K562 (cell line): ENCODE measurements at regions not wholly inside any gene's neighbourhood (a gene's known extent, or its start where the extent isn't known, plus 50 kb on each side); places are given as distances from the start of the nearest gene placed in this dataset.

ENCODE experiments used
- ATAC-seq: fragments of 200-7000 bp; cut with Tn5 transposase; 3 replicates; pipeline ENCODE4 v1.9.1; 2020; ENCODE audit warnings: moderate library complexity
- BruUV-seq: library from RNA; stranded (reverse); fragments of 400-500 nt; replicated peaks from 2 replicates; lab custom pipeline; 2021; lab: Mats Ljungman, UMichigan
- CTCF ChIA-PET: fragments of 300-600 bp; formaldehyde crosslinking; extraction: SDS; loops from one replicate; lab custom pipeline; 2021; ENCODE audit warnings: low intra/inter-chr PET ratio; lab: Yijun Ruan, JAX
- POLR2A ChIA-PET: fragments of 300-600, 350-650 bp; sonication (Branson Sonifier 250); formaldehyde crosslinking; extraction: SDS; loops from one replicate; lab custom pipeline; 2021; ENCODE audit warnings: antibody characterized with exemption, inconsistent platforms; lab: Yijun Ruan, JAX
- DNase-seq, 4 experiments: peaks; one replicate each; pipeline versions ENCODE4 v3.0.0 to v3.0.0-alpha.2; 2011 to 2018; ENCODE audit warnings: low spot score in 3 of 4, mixed read lengths in 3 of 4; ENCODE audit errors: extremely low read depth in 1 of 4
- FAIRE-seq: peaks from 2 replicates; lab custom pipeline; 2011; peaks lifted over from hg19 to GRCh38; lab: Jason Lieb, UNC
- H2AFZ ChIP-seq: 2 replicates; pipeline ENCODE4 v1.6.0; 2011; ENCODE audit warnings: low read depth, low read length, control low read depth, inconsistent platforms
- H3K27ac ChIP-seq: fragments of 200-600 bp; 3 replicates; pipeline ENCODE4 v1.8.0; 2011; ENCODE audit warnings: low read depth, mild to moderate bottlenecking, control low read depth, inconsistent platforms, low read length, moderate library complexity, mixed read lengths; ENCODE audit errors: extremely low read depth
- H3K27me3 ChIP-seq, 2 experiments: fragments of 300-600 bp in 1 of 2; 2 replicates in 1 of 2; 3 replicates in 1 of 2; pipeline versions ENCODE4 v1.6.0 to v1.8.0; 2011; ENCODE audit warnings: inconsistent platforms in 2 of 2, low read length in 2 of 2, mild to moderate bottlenecking in 1 of 2, mixed read lengths in 1 of 2, moderate library complexity in 1 of 2; ENCODE audit not compliant: control insufficient read depth in 2 of 2, insufficient read depth in 2 of 2
- H3K36me3 ChIP-seq: fragments of 300-600 bp; 3 replicates; pipeline ENCODE4 v1.8.0; 2011; ENCODE audit warnings: mild to moderate bottlenecking, low read length, inconsistent platforms; ENCODE audit not compliant: control insufficient read depth, insufficient read depth
- H3K4me1 ChIP-seq, 2 experiments: fragments of 200-600 bp in 1 of 2; replicated peaks in 1 of 2; 2 replicates in 1 of 2; 3 replicates in 1 of 2; pipeline versions ENCODE4 v1.5.1 to v1.8.0; 2011; ENCODE audit warnings: inconsistent platforms in 2 of 2, low read length in 2 of 2, mild to moderate bottlenecking in 1 of 2, mixed read lengths in 1 of 2, moderate library complexity in 1 of 2; ENCODE audit not compliant: control insufficient read depth in 2 of 2, insufficient read depth in 2 of 2
- H3K4me2 ChIP-seq: 2 replicates; pipeline ENCODE4 v1.6.1; 2011; ENCODE audit warnings: low read length, control low read depth, inconsistent platforms, mixed read lengths; ENCODE audit not compliant: insufficient read depth
- H3K4me3 ChIP-seq: fragments of 200-600 bp; sonication (generic), shearing (Covaris generic); 2 replicates; pipeline ENCODE4 v1.5.1; 2016; ENCODE audit warnings: control low read depth, inconsistent platforms
- H3K79me2 ChIP-seq: fragments of 200-600 bp; 3 replicates; pipeline ENCODE4 v1.8.0; 2011; ENCODE audit warnings: low read length, inconsistent platforms; ENCODE audit not compliant: control insufficient read depth, insufficient read depth
- H3K9ac ChIP-seq, 2 experiments: 2 replicates each; pipeline versions ENCODE4 v1.6.0 to v1.6.1; 2011; ENCODE audit warnings: low read depth in 2 of 2, low read length in 2 of 2, control low read depth in 1 of 2, inconsistent platforms in 1 of 2, mild to moderate bottlenecking in 1 of 2, mixed read lengths in 1 of 2; ENCODE audit not compliant: insufficient read depth in 1 of 2
- H3K9me1 ChIP-seq: one replicate; pipeline ENCODE4 v1.6.0; 2011; ENCODE audit warnings: inconsistent platforms, mild to moderate bottlenecking, low read length, moderate library complexity; ENCODE audit not compliant: control insufficient read depth, insufficient read depth
- H3K9me3 ChIP-seq: replicated peaks from 2 replicates; pipeline ENCODE4 v1.5.1; 2011; ENCODE audit warnings: low read depth, low read length, inconsistent platforms; ENCODE audit not compliant: control insufficient read depth, insufficient read depth
- H4K20me1 ChIP-seq: replicated peaks from 2 replicates; pipeline ENCODE4 v1.6.1; 2011; ENCODE audit warnings: low read length, inconsistent platforms, mixed read lengths; ENCODE audit not compliant: control insufficient read depth, insufficient read depth
- E2F8 ChIP-seq: fragments of 450-650 bp; IDR thresholded peaks from 2 replicates; pipeline ENCODE4 v1.7.1; 2018; ENCODE audit warnings: mild to moderate bottlenecking, low read depth; ENCODE audit not compliant: partially characterized antibody
- GABPB1 ChIP-seq: sonication (generic); formaldehyde crosslinking; IDR thresholded peaks from 2 replicates; pipeline ENCODE4 v1.8.0; 2022; ENCODE audit warnings: mild to moderate bottlenecking, missing genetic modification reagents
- GATAD2A ChIP-seq: fragments of 450-650 bp; IDR thresholded peaks from 2 replicates; pipeline ENCODE4 v1.6.1; 2017
- HEY1 ChIP-seq: fragments of 250-450 bp; sonication (Bioruptor Pico); IDR thresholded peaks from 2 replicates; pipeline ENCODE4 v1.5.0; 2020; ENCODE audit warnings: mild to moderate bottlenecking, moderate library complexity, borderline replicate concordance
- RAD21 ChIP-seq, 2 experiments: fragments of 250-450 bp in 1 of 2; fragments of 450-650 bp in 1 of 2; sonication (Bioruptor Pico) in 1 of 2; formaldehyde crosslinking in 1 of 2; IDR thresholded peaks in 1 of 2; conservative IDR thresholded peaks in 1 of 2; 2 replicates each; pipeline versions ENCODE4 v1.4.0 to v1.8.0; 2020 to 2022; ENCODE audit warnings: mild to moderate bottlenecking in 2 of 2, moderate library complexity in 1 of 2
- ZC3H4 ChIP-seq: sonication (generic); formaldehyde crosslinking; IDR thresholded peaks from 2 replicates; pipeline ENCODE4 v1.9.0; 2021; ENCODE audit warnings: missing genetic modification reagents, borderline replicate concordance
- ZNF239 ChIP-seq: fragments of 250-450 bp; sonication (Bioruptor Pico); IDR thresholded peaks from 2 replicates; pipeline ENCODE4 v1.4.0; 2020; ENCODE audit warnings: mild to moderate bottlenecking
- in situ Hi-C: fragments of 300-500 bp; cut with MboI; formaldehyde crosslinking; loops from 4 replicates; pipeline ENCODE4 v1.15.0; 2018; ENCODE audit warnings: inconsistent platforms, mixed read lengths
- intact Hi-C: fragments of 100-400 bp; cut with micrococcal nuclease; formaldehyde crosslinking; loops from 2 replicates; pipeline ENCODE4 v1.14.2; 2022
- TF ChIP-seq, protein P1 (sequence below): fragments of 250-450 bp; sonication (Bioruptor Pico); IDR thresholded peaks from 2 replicates; pipeline ENCODE4 v1.5.0; 2021

DNA sequence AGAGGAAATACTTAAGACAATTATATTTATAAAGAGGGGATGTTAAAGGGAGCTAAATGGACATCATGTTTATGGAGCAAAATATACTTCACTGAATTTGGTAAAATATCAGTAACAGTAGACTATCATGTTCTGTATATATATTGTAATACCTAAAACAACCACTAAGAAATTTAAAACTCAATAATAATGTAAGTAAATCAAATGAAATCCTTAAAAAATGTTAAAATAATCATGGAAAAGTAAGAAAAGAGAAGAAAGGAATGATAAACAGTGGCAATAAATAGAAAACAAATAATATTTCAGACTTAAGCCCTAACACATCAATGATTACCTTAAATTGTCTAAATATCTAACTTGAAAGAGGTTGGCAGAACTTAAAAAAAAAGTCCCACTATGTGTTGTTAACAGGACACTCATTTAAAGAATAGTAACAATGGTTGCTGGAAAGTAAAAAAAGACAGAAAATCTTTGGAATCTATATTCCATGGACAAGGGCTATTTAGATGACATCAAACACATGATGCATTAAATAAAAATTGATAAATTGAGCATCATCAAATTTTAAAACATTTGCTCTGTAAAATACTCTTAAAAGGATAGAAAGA, 842.2 kb upstream of the MAP3K7 start:
- DNase-seq (no peak), ATAC-seq (no peak), FAIRE-seq (no peak)
- no peaks in the 10 kb centered on the region for H3K4me1 ChIP-seq
- no peaks in the 10 kb centered on the region for H3K79me2 ChIP-seq
- no peak overlapping the region for H3K4me2 ChIP-seq
- in situ Hi-C loops (no loop called here), intact Hi-C loops (no loop called here)
- no peak overlapping the region for H2AFZ ChIP-seq
- no peaks in the 10 kb centered on the region for H3K9me1 ChIP-seq
- H3K4me3 ChIP-seq = no peak overlapping the region
- no peak overlapping the region for H3K9ac ChIP-seq
- ChIA-PET POLR2A (no interaction called here), CTCF (no interaction called here)
- H3K36me3 ChIP-seq = no peaks in the 10 kb centered on the region
- no peak overlapping the region for H3K27ac ChIP-seq
- no peaks in the 10 kb centered on the region for H3K27me3 ChIP-seq
- no peaks in the 10 kb centered on the region for H4K20me1 ChIP-seq
- BruUV-seq = no TSS peak
- TF ChIP-seq ZC3H4 (CRISPR knock-in tag) (no peak), E2F8 (no peak), RAD21 (CRISPR knock-in tag; conservative IDR thresholded peaks at IDR 0.05 in 1 of 2, IDR thresholded peaks at IDR 0.05 in 1 of 2) (no peak), GATAD2A (no peak), GABPB1 (CRISPR knock-in tag) (no peak), ZNF239 (no peak), HEY1 (CRISPR knock-in tag) (no peak)
- TF ChIP-seq, protein P1, sequence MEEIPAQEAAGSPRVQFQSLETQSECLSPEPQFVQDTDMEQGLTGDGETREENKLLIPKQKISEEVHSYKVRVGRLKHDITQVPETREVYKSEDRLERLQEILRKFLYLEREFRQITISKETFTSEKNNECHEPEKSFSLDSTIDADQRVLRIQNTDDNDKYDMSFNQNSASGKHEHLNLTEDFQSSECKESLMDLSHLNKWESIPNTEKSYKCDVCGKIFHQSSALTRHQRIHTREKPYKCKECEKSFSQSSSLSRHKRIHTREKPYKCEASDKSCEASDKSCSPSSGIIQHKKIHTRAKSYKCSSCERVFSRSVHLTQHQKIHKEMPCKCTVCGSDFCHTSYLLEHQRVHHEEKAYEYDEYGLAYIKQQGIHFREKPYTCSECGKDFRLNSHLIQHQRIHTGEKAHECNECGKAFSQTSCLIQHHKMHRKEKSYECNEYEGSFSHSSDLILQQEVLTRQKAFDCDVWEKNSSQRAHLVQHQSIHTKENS (CRISPR knock-in tag) = no peak
- no peaks in the 10 kb centered on the region for H3K9me3 ChIP-seq
